ENCODE measurements at regions not wholly inside any gene's neighbourhood (a gene's known extent, or its start where the extent isn't known, plus 50 kb on each side); places are given as distances from the start of the nearest gene placed in this dataset.

GRCh38 chr11:71067753-71068152 is 184.6 kb downstream of the SHANK2 start:
- no peak for DNase-seq (ENCODE audit: low spot score)
- no peak for TF ChIP-seq NANOG (IDR thresholded peaks at IDR 0.05; ENCODE audit: borderline replicate concordance)
- TF ChIP-seq REST (IDR thresholded peaks at IDR 0.05; ENCODE audit: unreplicated experiment) = no peak
- no peak for TF ChIP-seq EZH2phosphoT487 (IDR thresholded peaks at IDR 0.05; ENCODE audit: unreplicated experiment)
- no peak for TF ChIP-seq ZNF114 (CRISPR knock-in tag; IDR thresholded peaks at IDR 0.05)
- TF ChIP-seq POLR2AphosphoS5 (IDR thresholded peaks at IDR 0.05; ENCODE audit: low read depth) = no peak
- no peak for TF ChIP-seq JUNB (IDR thresholded peaks at IDR 0.05; ENCODE audit: unreplicated experiment)
- no peak for TF ChIP-seq ETS1 (IDR thresholded peaks at IDR 0.05)
- TF ChIP-seq CREB1 (CRISPR knock-in tag; IDR thresholded peaks at IDR 0.05; ENCODE audit: low read depth) = no peak
- no peak for TF ChIP-seq EZH2 (IDR thresholded peaks at IDR 0.05; ENCODE audit: low read depth, unreplicated experiment)
- no peak for TF ChIP-seq CTCF (conservative IDR thresholded peaks at IDR 0.05; ENCODE audit: low read depth in 2 of 2)
- no peak for TF ChIP-seq ZNF462 (CRISPR knock-in tag; IDR thresholded peaks at IDR 0.05)
- no peak for TF ChIP-seq ZNF331 (CRISPR knock-in tag; IDR thresholded peaks at IDR 0.05; ENCODE audit: low read depth)
- TF ChIP-seq STAT1 (IDR thresholded peaks at IDR 0.05; ENCODE audit: unreplicated experiment) = no peak
- no peak overlapping the region for H3K27ac Mint-ChIP-seq
- Histone ChIP-seq H3K4me1 (ENCODE audit: insufficient read depth) (no peaks in the 10 kb centered on the region), H3K36me3 (ENCODE audit: insufficient read depth) (no peaks in the 10 kb centered on the region), H3K79me2 (replicated peaks; ENCODE audit: insufficient read depth) (peaks cover 5% of the 10 kb centered on the region; the same call in 1 of the 2 replicates), H3F3A (replicated peaks; ENCODE audit: low read depth) (no peaks in the 10 kb centered on the region), H3K4me2 (no peak overlapping the region), H4K20me1 (replicated peaks; ENCODE audit: insufficient read depth) (peaks cover 2% of the 10 kb centered on the region; the same call in 1 of the 2 replicates), H3K4me3 (no peak overlapping the region), H3K9me2 (ENCODE audit: insufficient read depth) (peaks cover 9% of the 10 kb centered on the region), H2AFZ (no peak overlapping the region), H3K27me3 (ENCODE audit: insufficient read depth) (no peaks in the 10 kb centered on the region), H3K27ac (ENCODE audit: low read depth) (no peak overlapping the region)
- peaks cover 7% of the 10 kb centered on the region; the same call in 2 of the 3 replicates for H3K4me1 Mint-ChIP-seq
- ATAC-seq = no peak
- H3K9me3 Mint-ChIP-seq = no peaks in the 10 kb centered on the region
- peaks cover 9% of the 10 kb centered on the region for H3K36me3 Mint-ChIP-seq (ENCODE audit: low read depth)
- no peak overlapping the region for H3K4me3 Mint-ChIP-seq
- peaks cover 4% of the 10 kb centered on the region for H3K27me3 Mint-ChIP-seq (ENCODE audit: insufficient read depth, low read depth, poor library complexity)
